HEK293T (cell line): ENCODE measurements at regions not wholly inside any gene's neighbourhood (a gene's known extent, or its start where the extent isn't known, plus 50 kb on each side); places are given as distances from the start of the nearest gene placed in this dataset.

Experiments used
- ARNT ChIP-seq: fragments of 450-650 bp; IDR thresholded peaks from 2 replicates; pipeline ENCODE4 v1.6.1; 2017; ENCODE audit warnings: mild to moderate bottlenecking
- FOXM1 ChIP-seq: fragments of 450-650 bp; IDR thresholded peaks from 2 replicates; pipeline ENCODE4 v1.6.1; 2017; ENCODE audit warnings: mild to moderate bottlenecking, borderline replicate concordance
- SUZ12 ChIP-seq: fragments of 450-650 bp; IDR thresholded peaks from 2 replicates; pipeline ENCODE4 v1.6.1; 2016; ENCODE audit warnings: mild to moderate bottlenecking
- TARDBP ChIP-seq: fragments of 450-650 bp; IDR thresholded peaks from 2 replicates; pipeline ENCODE4 v1.6.1; 2016

GRCh38 chr4:178090640-178091411 lies 648.6 kb upstream of the AGA start:
- TF ChIP-seq ARNT (no peak), SUZ12 (no peak), FOXM1 (no peak), TARDBP (no peak)
